PC-3 (cell line): ENCODE measurements at regions not wholly inside any gene's neighbourhood (a gene's known extent, or its start where the extent isn't known, plus 50 kb on each side); places are given as distances from the start of the nearest gene placed in this dataset.

Experiments
- CTCF ChIP-seq: fragments of 300-600 bp; sonication (generic); conservative IDR thresholded peaks from 2 replicates; pipeline ENCODE4 v1.5.1; 2017; ENCODE audit warnings: antibody characterized with exemption, low read depth, mild to moderate bottlenecking, low read length
- EZH2 ChIP-seq: fragments of 300-600 bp; sonication (generic); IDR thresholded peaks from one replicate; pipeline ENCODE4 v1.6.1; 2017; ENCODE audit warnings: antibody characterized with exemption, mild to moderate bottlenecking, low read length; ENCODE audit not compliant: unreplicated experiment
- EZH2phosphoT487 ChIP-seq: fragments of 300-600 bp; sonication (generic); IDR thresholded peaks from 2 replicates; pipeline ENCODE4 v1.6.1; 2018; ENCODE audit warnings: mild to moderate bottlenecking, antibody characterized with exemption, low read length, borderline replicate concordance

- TF ChIP-seq EZH2: no peak
- TF ChIP-seq CTCF: no peak
- no peak for TF ChIP-seq EZH2phosphoT487
These were observed 81.5 kb upstream of the GNAZ start for GRCh38 chr22:22988785-22989184.
